Liver (tissue), 7 donors: ENCODE measurements at regions not wholly inside any gene's neighbourhood (a gene's known extent, or its start where the extent isn't known, plus 50 kb on each side); places are given as distances from the start of the nearest gene placed in this dataset.

Source experiments
- DNase-seq: peaks from one replicate; pipeline ENCODE4 v3.0.0-alpha.2; 2017; ENCODE audit warnings: low spot score
- H3K27ac ChIP-seq, 2 donors: one replicate each; pipeline ENCODE4 v1.7.0; 2013; ENCODE audit warnings: inconsistent platforms in 2 of 2, low read length in 2 of 2, control low read depth in 1 of 2, low read depth in 1 of 2, mild to moderate bottlenecking in 1 of 2
- H3K27me3 ChIP-seq, 4 donors: one replicate each; pipeline versions ENCODE4 v1.6.1 to v1.7.0; 2013; ENCODE audit warnings: low read length in 3 of 4, inconsistent platforms in 1 of 4, mild to moderate bottlenecking in 1 of 4, moderate library complexity in 1 of 4; ENCODE audit not compliant: control insufficient read depth in 4 of 4, insufficient read depth in 4 of 4
- H3K36me3 ChIP-seq, 4 donors: one replicate each; pipeline versions ENCODE4 v1.6.1 to v1.7.0; 2013; ENCODE audit warnings: low read length in 3 of 4, mild to moderate bottlenecking in 3 of 4, low read depth in 1 of 4, moderate library complexity in 1 of 4; ENCODE audit not compliant: control insufficient read depth in 4 of 4, insufficient read depth in 3 of 4
- H3K4me1 ChIP-seq, 4 donors: one replicate each; pipeline versions ENCODE4 v1.6.1 to v1.7.0; 2013; ENCODE audit warnings: low read length in 3 of 4, mild to moderate bottlenecking in 3 of 4, moderate library complexity in 1 of 4; ENCODE audit not compliant: control insufficient read depth in 4 of 4, insufficient read depth in 4 of 4
- H3K4me3 ChIP-seq, 3 donors: one replicate each; pipeline versions ENCODE4 v1.6.1 to v1.7.0; 2013; ENCODE audit warnings: low read length in 3 of 3, control low read depth in 1 of 3, low read depth in 1 of 3, mild to moderate bottlenecking in 1 of 3
- H3K9ac ChIP-seq, 2 donors: one replicate each; pipeline ENCODE4 v1.7.0; 2013; ENCODE audit warnings: low read length in 2 of 2, mild to moderate bottlenecking in 2 of 2, moderate library complexity in 2 of 2, control low read depth in 1 of 2, low read depth in 1 of 2
- H3K9me3 ChIP-seq, 4 donors: one replicate each; pipeline versions ENCODE4 v1.6.1 to v1.7.0; 2013; ENCODE audit warnings: low read length in 3 of 4; ENCODE audit not compliant: control insufficient read depth in 4 of 4
- ATF3 ChIP-seq: IDR thresholded peaks from 2 replicates; pipeline ENCODE4 v1.6.1; 2016; ENCODE audit warnings: antibody characterized with exemption
- EGR1 ChIP-seq, 2 donors: IDR thresholded peaks; 2 replicates each; pipeline ENCODE4 v1.6.1; 2016 to 2018; ENCODE audit warnings: antibody characterized with exemption in 2 of 2, low read depth in 2 of 2
- FOXA2 ChIP-seq: IDR thresholded peaks from 2 replicates; pipeline ENCODE4 v1.6.1; 2016; ENCODE audit warnings: antibody characterized with exemption
- GABPA ChIP-seq, 2 donors: IDR thresholded peaks in 1 of 2; conservative IDR thresholded peaks in 1 of 2; 2 replicates each; pipeline ENCODE4 v1.6.1; 2016; ENCODE audit warnings: antibody characterized with exemption in 2 of 2, mild to moderate bottlenecking in 1 of 2, moderate library complexity in 1 of 2
- HNF4A ChIP-seq, 2 donors: conservative IDR thresholded peaks; 2 replicates each; pipeline ENCODE4 v1.6.1; 2016; ENCODE audit warnings: antibody characterized with exemption in 2 of 2, mild to moderate bottlenecking in 2 of 2
- HNF4G ChIP-seq: IDR thresholded peaks from 2 replicates; pipeline ENCODE4 v1.6.1; 2016; ENCODE audit warnings: antibody characterized with exemption
- JUND ChIP-seq, 2 donors: IDR thresholded peaks; 2 replicates each; pipeline ENCODE4 v1.6.1; 2016; ENCODE audit warnings: antibody characterized with exemption in 2 of 2
- MAX ChIP-seq: IDR thresholded peaks from 2 replicates; pipeline ENCODE4 v1.6.1; 2016; ENCODE audit warnings: antibody characterized with exemption
- RAD21 ChIP-seq, 2 donors: IDR thresholded peaks; 2 replicates each; pipeline ENCODE4 v1.6.1; 2016; ENCODE audit warnings: antibody characterized with exemption in 2 of 2, mild to moderate bottlenecking in 2 of 2
- RXRA ChIP-seq, 2 donors: IDR thresholded peaks; 2 replicates each; pipeline ENCODE4 v1.6.1; 2017 to 2018; ENCODE audit warnings: antibody characterized with exemption in 2 of 2, mild to moderate bottlenecking in 1 of 2
- SP1 ChIP-seq: IDR thresholded peaks from 2 replicates; pipeline ENCODE4 v1.6.1; 2018; ENCODE audit warnings: antibody characterized with exemption, mild to moderate bottlenecking
- TAF1 ChIP-seq: conservative IDR thresholded peaks from 2 replicates; pipeline ENCODE4 v1.6.1; 2016; ENCODE audit warnings: antibody characterized with exemption, mild to moderate bottlenecking
- YY1 ChIP-seq: IDR thresholded peaks from 2 replicates; pipeline ENCODE4 v1.6.1; 2016; ENCODE audit warnings: antibody characterized with exemption, mild to moderate bottlenecking
- ZBTB33 ChIP-seq: IDR thresholded peaks from 2 replicates; pipeline ENCODE4 v1.6.1; 2016; ENCODE audit warnings: antibody characterized with exemption
- WGBS: extraction: QIAGEN DNeasy Blood & Tissue Kit; methylation state at CpG from one replicate; pipeline ENCODE4 v1.1.7; 2013; 5-methylcytosine and 5-hydroxymethylcytosine counted together
- TF ChIP-seq, protein P1 (sequence below): IDR thresholded peaks from 2 replicates; pipeline ENCODE4 v1.6.1; 2016; ENCODE audit warnings: antibody characterized with exemption, mild to moderate bottlenecking
- donor health status: healthy.
- donor health status: healthy.
- donor health status: healthy.
- donor health status: healthy.

DNA sequence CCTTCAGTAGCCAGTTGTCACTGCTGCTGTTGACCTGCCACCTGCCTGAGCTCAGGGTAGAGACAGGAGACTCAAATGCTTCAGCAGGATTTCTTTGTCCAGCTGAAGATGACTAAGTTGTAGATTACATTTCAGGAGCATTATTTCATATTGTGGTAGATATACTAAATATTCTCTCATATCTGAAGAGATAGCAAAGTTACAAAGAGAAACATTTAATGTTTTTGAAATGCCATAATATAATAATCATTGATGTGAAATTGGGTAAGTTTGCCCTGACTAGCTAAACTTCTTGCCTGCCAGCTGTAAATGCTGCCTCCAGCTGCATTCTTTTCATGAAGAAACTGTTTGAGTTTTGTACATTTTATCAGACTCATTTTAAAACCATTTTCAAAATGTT lies 247.6 kb upstream of the CNKSR2 start:
- no peak for DNase-seq
- H3K36me3 ChIP-seq = no peaks in the 10 kb centered on the region
- H3K9me3 ChIP-seq = no peaks in the 10 kb centered on the region
- no peaks in the 10 kb centered on the region for H3K27me3 ChIP-seq
- TF ChIP-seq JUND (IDR thresholded peaks at IDR 0.05) (no peak), MAX (no peak), ATF3 (no peak), TAF1 (no peak), HNF4A (conservative IDR thresholded peaks at IDR 0.05) (no peak)
- no peak overlapping the region for H3K27ac ChIP-seq
- no peak overlapping the region for H3K4me3 ChIP-seq
- H3K4me1 ChIP-seq = no peaks in the 10 kb centered on the region
- H3K9ac ChIP-seq = no peak overlapping the region

DNA sequence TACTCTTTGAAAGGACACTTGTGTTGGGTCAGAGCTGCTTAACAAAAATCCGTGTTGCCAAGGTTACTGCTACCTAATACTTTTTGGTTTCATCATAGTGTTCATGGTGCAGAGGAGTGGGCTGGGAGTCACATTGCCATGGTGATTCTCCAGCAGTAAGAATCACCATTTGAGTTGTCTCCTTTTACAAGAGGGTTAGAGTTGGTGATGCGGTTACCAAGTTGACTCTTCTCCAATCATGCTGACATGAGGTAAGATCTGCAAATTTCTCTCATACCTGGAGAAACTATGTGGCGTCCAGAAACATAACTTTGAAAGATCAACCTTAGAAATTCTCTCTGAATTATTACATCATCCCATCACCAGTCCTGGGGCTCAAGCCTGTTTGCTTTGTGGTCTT lies 242.9 kb upstream of the CNKSR2 start:
- Histone ChIP-seq H3K27me3 (no peaks in the 10 kb centered on the region), H3K4me1 (no peaks in the 10 kb centered on the region), H3K4me3 (no peak overlapping the region), H3K36me3 (no peaks in the 10 kb centered on the region), H3K9ac (no peak overlapping the region), H3K9me3 (no peaks in the 10 kb centered on the region), H3K27ac (no peak overlapping the region)
- TF ChIP-seq SP1 (no peak), JUND (IDR thresholded peaks at IDR 0.05) (no peak), YY1 (no peak)
- no peak for DNase-seq
- WGBS = 84% methylated on average over 3 of the region's 3 CpGs

DNA sequence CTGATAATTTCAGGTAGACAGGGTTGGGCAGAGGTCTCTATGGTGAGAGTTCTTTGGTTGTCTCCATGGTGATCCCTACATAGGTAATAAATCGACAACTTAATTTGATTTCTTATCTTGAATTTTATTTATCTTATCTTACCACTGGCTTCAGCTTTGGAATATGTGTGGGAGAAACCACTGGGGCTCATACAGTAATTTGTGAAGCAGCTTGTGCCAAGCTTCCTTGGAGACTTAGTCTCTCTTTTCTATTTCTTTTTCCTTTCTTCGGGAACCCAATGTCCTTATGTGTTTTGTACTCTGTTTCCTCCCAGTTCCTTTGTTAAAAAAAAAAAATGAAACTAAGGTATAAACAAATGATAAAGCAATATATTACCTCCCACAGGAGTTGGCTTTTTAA lies 242.4 kb upstream of the CNKSR2 start:
- no peaks in the 10 kb centered on the region for H3K9me3 ChIP-seq
- no peaks in the 10 kb centered on the region for H3K36me3 ChIP-seq
- DNase-seq = no peak
- no peak overlapping the region for H3K27ac ChIP-seq
- no peak overlapping the region for H3K4me3 ChIP-seq
- no peaks in the 10 kb centered on the region for H3K4me1 ChIP-seq
- H3K9ac ChIP-seq = no peak overlapping the region
- WGBS = 89% methylated on average over 2 of the region's 2 CpGs
- no peak for TF ChIP-seq EGR1 (IDR thresholded peaks at IDR 0.05; ENCODE audit: low read depth in 2 of 2)
- no peak for TF ChIP-seq SP1
- TF ChIP-seq RXRA (IDR thresholded peaks at IDR 0.05) = no peak
- TF ChIP-seq ATF3 = no peak
- no peak for TF ChIP-seq ZBTB33
- no peak for TF ChIP-seq HNF4G
- no peaks in the 10 kb centered on the region for H3K27me3 ChIP-seq

- Histone ChIP-seq H3K4me1 (no peaks in the 10 kb centered on the region), H3K4me3 (no peak overlapping the region), H3K27me3 (no peaks in the 10 kb centered on the region), H3K9ac (no peak overlapping the region), H3K27ac (no peak overlapping the region), H3K9me3 (no peaks in the 10 kb centered on the region), H3K36me3 (no peaks in the 10 kb centered on the region)
- DNase-seq = no peak
- 82% methylated on average over 4 of the region's 4 CpGs for WGBS
- TF ChIP-seq TAF1 (no peak), FOXA2 (no peak), HNF4G (no peak), MAX (no peak), GABPA (IDR thresholded peaks at IDR 0.05 in 1 of 2, conservative IDR thresholded peaks at IDR 0.05 in 1 of 2) (no peak), ATF3 (no peak), JUND (IDR thresholded peaks at IDR 0.05) (no peak), YY1 (no peak), RAD21 (IDR thresholded peaks at IDR 0.05) (no peak), EGR1 (IDR thresholded peaks at IDR 0.05; ENCODE audit: low read depth in 2 of 2) (no peak), HNF4A (conservative IDR thresholded peaks at IDR 0.05) (no peak)
- TF ChIP-seq, protein P1, sequence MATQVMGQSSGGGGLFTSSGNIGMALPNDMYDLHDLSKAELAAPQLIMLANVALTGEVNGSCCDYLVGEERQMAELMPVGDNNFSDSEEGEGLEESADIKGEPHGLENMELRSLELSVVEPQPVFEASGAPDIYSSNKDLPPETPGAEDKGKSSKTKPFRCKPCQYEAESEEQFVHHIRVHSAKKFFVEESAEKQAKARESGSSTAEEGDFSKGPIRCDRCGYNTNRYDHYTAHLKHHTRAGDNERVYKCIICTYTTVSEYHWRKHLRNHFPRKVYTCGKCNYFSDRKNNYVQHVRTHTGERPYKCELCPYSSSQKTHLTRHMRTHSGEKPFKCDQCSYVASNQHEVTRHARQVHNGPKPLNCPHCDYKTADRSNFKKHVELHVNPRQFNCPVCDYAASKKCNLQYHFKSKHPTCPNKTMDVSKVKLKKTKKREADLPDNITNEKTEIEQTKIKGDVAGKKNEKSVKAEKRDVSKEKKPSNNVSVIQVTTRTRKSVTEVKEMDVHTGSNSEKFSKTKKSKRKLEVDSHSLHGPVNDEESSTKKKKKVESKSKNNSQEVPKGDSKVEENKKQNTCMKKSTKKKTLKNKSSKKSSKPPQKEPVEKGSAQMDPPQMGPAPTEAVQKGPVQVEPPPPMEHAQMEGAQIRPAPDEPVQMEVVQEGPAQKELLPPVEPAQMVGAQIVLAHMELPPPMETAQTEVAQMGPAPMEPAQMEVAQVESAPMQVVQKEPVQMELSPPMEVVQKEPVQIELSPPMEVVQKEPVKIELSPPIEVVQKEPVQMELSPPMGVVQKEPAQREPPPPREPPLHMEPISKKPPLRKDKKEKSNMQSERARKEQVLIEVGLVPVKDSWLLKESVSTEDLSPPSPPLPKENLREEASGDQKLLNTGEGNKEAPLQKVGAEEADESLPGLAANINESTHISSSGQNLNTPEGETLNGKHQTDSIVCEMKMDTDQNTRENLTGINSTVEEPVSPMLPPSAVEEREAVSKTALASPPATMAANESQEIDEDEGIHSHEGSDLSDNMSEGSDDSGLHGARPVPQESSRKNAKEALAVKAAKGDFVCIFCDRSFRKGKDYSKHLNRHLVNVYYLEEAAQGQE = no peak
Measured at GRCh38 chrX:21132686-21133393, 241.4 kb upstream of the CNKSR2 start.
